ENCODE measurements at regions not wholly inside any gene's neighbourhood (a gene's known extent, or its start where the extent isn't known, plus 50 kb on each side); places are given as distances from the start of the nearest gene placed in this dataset.

DNA sequence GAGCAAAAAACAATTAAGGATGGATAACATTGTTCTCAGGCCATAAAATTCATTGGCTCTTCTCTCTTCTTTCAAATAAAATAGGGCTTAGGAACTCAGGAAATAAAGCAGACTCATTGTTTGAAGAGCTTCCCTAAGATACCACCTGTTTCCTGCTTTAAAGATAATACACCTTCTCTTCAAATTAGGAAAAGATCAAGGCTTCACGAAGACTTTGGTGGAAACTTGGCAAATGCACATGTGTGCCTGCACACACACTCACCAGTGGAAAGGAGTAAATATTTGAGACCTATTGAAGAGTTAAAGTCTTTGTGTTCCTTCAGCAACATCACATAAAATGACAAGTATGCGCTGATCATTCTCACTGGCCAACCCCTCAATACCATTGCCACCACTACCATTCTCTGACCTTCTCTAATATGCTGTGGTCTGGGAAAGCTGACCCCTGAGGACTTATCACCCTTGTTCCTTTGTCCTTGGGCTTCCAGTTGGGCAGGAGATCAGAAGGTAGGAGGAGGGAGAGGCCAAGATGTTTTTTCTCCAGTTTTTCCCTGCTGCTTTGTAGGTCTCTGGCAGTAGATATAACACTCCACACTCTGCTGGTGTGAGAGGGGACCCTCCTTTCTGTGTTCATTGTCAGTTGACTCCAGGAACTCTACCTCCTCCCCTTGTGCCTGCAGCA lies 53.5 kb upstream of the SPOPL start:
- no peak for TF ChIP-seq EP300 (IDR thresholded peaks at IDR 0.05)
- TF ChIP-seq POLR2AphosphoS5 (IDR thresholded peaks at IDR 0.05), result no peak
- TF ChIP-seq, protein P1, sequence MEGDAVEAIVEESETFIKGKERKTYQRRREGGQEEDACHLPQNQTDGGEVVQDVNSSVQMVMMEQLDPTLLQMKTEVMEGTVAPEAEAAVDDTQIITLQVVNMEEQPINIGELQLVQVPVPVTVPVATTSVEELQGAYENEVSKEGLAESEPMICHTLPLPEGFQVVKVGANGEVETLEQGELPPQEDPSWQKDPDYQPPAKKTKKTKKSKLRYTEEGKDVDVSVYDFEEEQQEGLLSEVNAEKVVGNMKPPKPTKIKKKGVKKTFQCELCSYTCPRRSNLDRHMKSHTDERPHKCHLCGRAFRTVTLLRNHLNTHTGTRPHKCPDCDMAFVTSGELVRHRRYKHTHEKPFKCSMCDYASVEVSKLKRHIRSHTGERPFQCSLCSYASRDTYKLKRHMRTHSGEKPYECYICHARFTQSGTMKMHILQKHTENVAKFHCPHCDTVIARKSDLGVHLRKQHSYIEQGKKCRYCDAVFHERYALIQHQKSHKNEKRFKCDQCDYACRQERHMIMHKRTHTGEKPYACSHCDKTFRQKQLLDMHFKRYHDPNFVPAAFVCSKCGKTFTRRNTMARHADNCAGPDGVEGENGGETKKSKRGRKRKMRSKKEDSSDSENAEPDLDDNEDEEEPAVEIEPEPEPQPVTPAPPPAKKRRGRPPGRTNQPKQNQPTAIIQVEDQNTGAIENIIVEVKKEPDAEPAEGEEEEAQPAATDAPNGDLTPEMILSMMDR (IDR thresholded peaks at IDR 0.05), result no peak
- TF ChIP-seq POLR2A (IDR thresholded peaks at IDR 0.05; ENCODE audit: low read depth), result no peak

All from esophagus muscularis mucosa (tissue), 4 donors.